GM23338 (cell line): ENCODE measurements at regions not wholly inside any gene's neighbourhood (a gene's known extent, or its start where the extent isn't known, plus 50 kb on each side); places are given as distances from the start of the nearest gene placed in this dataset.

ENCODE experiments used
- ATAC-seq: fragments of 200-7000 bp; cut with Tn5 transposase; 3 replicates; pipeline ENCODE4 v1.9.1; 2020
- DNase-seq: peaks from one replicate; pipeline ENCODE4 v3.0.0-alpha.2; 2015; ENCODE audit warnings: low spot score
- H2AFZ ChIP-seq: fragments of 200-600 bp; sonication (generic); 2 replicates; pipeline ENCODE4 v1.8.0; 2016; ENCODE audit warnings: antibody characterized with exemption, mild to moderate bottlenecking, moderate library complexity
- H3F3A ChIP-seq: fragments of 200-600 bp; sonication (generic); replicated peaks from 2 replicates; pipeline ENCODE4 v1.8.0; 2017; ENCODE audit warnings: antibody characterized with exemption, mixed run types, low read depth
- H3K27ac ChIP-seq: fragments of 200-600 bp; sonication (generic); 2 replicates; pipeline ENCODE4 v1.6.1; 2016; ENCODE audit warnings: low read depth
- H3K27me3 ChIP-seq: fragments of 200-600 bp; sonication (generic); 2 replicates; pipeline ENCODE4 v1.8.0; 2016; ENCODE audit warnings: mild to moderate bottlenecking, mixed run types, moderate library complexity; ENCODE audit not compliant: insufficient read depth
- H3K36me3 ChIP-seq: fragments of 200-600 bp; sonication (generic); 2 replicates; pipeline ENCODE4 v1.8.0; 2016; ENCODE audit warnings: mild to moderate bottlenecking; ENCODE audit not compliant: insufficient read depth
- H3K4me1 ChIP-seq: fragments of 200-600 bp; sonication (generic); 2 replicates; pipeline ENCODE4 v1.8.0; 2016; ENCODE audit warnings: mild to moderate bottlenecking, moderate library complexity; ENCODE audit not compliant: insufficient read depth
- H3K4me2 ChIP-seq: fragments of 200-600 bp; sonication (generic); 2 replicates; pipeline ENCODE4 v1.7.1; 2017; ENCODE audit warnings: mixed run types
- H3K4me3 ChIP-seq: fragments of 200-600 bp; sonication (generic); 2 replicates; pipeline ENCODE4 v1.6.1; 2016; ENCODE audit warnings: mixed run types
- H3K79me2 ChIP-seq: fragments of 200-600 bp; sonication (generic); replicated peaks from 2 replicates; pipeline ENCODE4 v1.8.0; 2017; ENCODE audit warnings: mild to moderate bottlenecking; ENCODE audit not compliant: insufficient read depth
- H3K9me2 ChIP-seq: fragments of 200-600 bp; sonication (generic); 2 replicates; pipeline ENCODE4 v1.8.0; 2017; ENCODE audit not compliant: insufficient read depth
- H4K20me1 ChIP-seq: fragments of 200-600 bp; sonication (generic); replicated peaks from 2 replicates; pipeline ENCODE4 v1.8.0; 2017; ENCODE audit warnings: mild to moderate bottlenecking; ENCODE audit not compliant: insufficient read depth
- H3K27ac Mint-ChIP-seq: 2 replicates; pipeline ENCODE4 v1.8.0; 2020; ENCODE audit warnings: inconsistent platforms, mild to moderate bottlenecking, moderate library complexity, mixed read lengths
- H3K27me3 Mint-ChIP-seq: 3 replicates; pipeline ENCODE4 v1.8.0; 2022; ENCODE audit warnings: low read depth, mild to moderate bottlenecking, moderate library complexity, mixed read lengths, inconsistent platforms; ENCODE audit not compliant: insufficient read depth, poor library complexity
- H3K36me3 Mint-ChIP-seq: 3 replicates; pipeline ENCODE4 v1.8.0; 2021; ENCODE audit warnings: low read depth, mild to moderate bottlenecking, inconsistent platforms, moderate library complexity, mixed read lengths
- H3K4me1 Mint-ChIP-seq: 3 replicates; pipeline ENCODE4 v1.8.0; 2020; ENCODE audit warnings: mild to moderate bottlenecking, inconsistent platforms, mixed read lengths
- H3K4me3 Mint-ChIP-seq: 3 replicates; pipeline ENCODE4 v1.8.0; 2021; ENCODE audit warnings: moderate library complexity, mild to moderate bottlenecking, inconsistent platforms, mixed read lengths
- H3K9me3 Mint-ChIP-seq: 3 replicates; pipeline ENCODE4 v1.8.0; 2020; ENCODE audit warnings: moderate library complexity, mild to moderate bottlenecking, inconsistent platforms, mixed read lengths
- CREB1 ChIP-seq: fragments of 250-450 bp; sonication (Bioruptor Pico); IDR thresholded peaks from 2 replicates; pipeline ENCODE4 v1.5.0; 2020; ENCODE audit warnings: low read depth, mild to moderate bottlenecking, moderate library complexity
- EZH2 ChIP-seq: fragments of 200-600 bp; sonication (generic); IDR thresholded peaks from one replicate; pipeline ENCODE4 v1.8.0; 2017; ENCODE audit warnings: antibody characterized with exemption, mild to moderate bottlenecking, low read depth; ENCODE audit not compliant: unreplicated experiment
- EZH2phosphoT487 ChIP-seq: fragments of 200-600 bp; sonication (generic); IDR thresholded peaks from one replicate; pipeline ENCODE4 v1.8.1; 2018; ENCODE audit warnings: antibody characterized with exemption; ENCODE audit not compliant: unreplicated experiment
- NANOG ChIP-seq: IDR thresholded peaks from 2 replicates; pipeline ENCODE4 v1.6.1; 2016; ENCODE audit warnings: antibody characterized with exemption, borderline replicate concordance
- TF ChIP-seq, protein P1 (sequence below): fragments of 250-450 bp; sonication (Bioruptor Pico); IDR thresholded peaks from 2 replicates; pipeline ENCODE4 v1.5.0; 2020; ENCODE audit warnings: mild to moderate bottlenecking, moderate library complexity
- TF ChIP-seq, protein P2 (sequence below): IDR thresholded peaks from 2 replicates; pipeline ENCODE4 v1.6.1; 2016; ENCODE audit warnings: antibody characterized with exemption
- TF ChIP-seq, protein P3 (sequence below), 2 experiments: fragments of 200-600 bp in 1 of 2; sonication (generic) in 1 of 2; conservative IDR thresholded peaks; 2 replicates each; pipeline versions ENCODE4 v1.5.1 to v1.6.1; 2016 to 2017; ENCODE audit warnings: antibody characterized with exemption in 2 of 2, low read depth in 2 of 2, mild to moderate bottlenecking in 2 of 2, moderate library complexity in 1 of 2
- TF ChIP-seq, protein P4 (sequence below): IDR thresholded peaks from one replicate; pipeline ENCODE4 v1.6.1; 2018; ENCODE audit warnings: antibody characterized with exemption; ENCODE audit not compliant: unreplicated experiment

DNA sequence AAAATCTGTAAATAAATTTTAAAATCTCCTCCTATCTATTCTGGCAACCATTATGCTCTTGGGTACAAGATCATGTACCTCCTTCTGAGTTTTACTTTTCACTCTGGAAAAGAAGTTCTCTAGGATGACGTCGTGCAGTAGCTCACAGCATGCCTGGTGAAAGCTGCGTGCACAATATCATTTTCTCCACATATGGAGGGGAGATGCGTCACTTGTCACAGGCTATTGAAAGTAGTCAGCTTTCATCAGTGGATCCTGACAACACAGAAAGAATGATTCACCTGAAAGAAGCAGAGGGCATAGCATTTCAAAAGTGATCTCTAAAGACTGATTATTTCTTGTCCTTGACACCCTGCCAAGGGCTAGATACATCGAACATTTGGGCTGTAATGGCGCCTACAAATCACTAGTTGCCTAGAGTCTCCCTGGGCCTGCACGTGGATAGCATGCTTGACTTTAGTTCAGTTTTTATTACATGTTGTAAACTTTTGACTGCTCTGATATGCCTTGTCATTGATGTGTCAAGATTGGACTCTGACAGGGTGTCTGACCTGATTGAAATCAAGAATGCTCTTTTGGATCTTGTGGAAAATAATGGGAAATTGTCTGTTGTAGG lies 1365.6 kb downstream of the OLFM4 start (continued):
- TF ChIP-seq, protein P1, sequence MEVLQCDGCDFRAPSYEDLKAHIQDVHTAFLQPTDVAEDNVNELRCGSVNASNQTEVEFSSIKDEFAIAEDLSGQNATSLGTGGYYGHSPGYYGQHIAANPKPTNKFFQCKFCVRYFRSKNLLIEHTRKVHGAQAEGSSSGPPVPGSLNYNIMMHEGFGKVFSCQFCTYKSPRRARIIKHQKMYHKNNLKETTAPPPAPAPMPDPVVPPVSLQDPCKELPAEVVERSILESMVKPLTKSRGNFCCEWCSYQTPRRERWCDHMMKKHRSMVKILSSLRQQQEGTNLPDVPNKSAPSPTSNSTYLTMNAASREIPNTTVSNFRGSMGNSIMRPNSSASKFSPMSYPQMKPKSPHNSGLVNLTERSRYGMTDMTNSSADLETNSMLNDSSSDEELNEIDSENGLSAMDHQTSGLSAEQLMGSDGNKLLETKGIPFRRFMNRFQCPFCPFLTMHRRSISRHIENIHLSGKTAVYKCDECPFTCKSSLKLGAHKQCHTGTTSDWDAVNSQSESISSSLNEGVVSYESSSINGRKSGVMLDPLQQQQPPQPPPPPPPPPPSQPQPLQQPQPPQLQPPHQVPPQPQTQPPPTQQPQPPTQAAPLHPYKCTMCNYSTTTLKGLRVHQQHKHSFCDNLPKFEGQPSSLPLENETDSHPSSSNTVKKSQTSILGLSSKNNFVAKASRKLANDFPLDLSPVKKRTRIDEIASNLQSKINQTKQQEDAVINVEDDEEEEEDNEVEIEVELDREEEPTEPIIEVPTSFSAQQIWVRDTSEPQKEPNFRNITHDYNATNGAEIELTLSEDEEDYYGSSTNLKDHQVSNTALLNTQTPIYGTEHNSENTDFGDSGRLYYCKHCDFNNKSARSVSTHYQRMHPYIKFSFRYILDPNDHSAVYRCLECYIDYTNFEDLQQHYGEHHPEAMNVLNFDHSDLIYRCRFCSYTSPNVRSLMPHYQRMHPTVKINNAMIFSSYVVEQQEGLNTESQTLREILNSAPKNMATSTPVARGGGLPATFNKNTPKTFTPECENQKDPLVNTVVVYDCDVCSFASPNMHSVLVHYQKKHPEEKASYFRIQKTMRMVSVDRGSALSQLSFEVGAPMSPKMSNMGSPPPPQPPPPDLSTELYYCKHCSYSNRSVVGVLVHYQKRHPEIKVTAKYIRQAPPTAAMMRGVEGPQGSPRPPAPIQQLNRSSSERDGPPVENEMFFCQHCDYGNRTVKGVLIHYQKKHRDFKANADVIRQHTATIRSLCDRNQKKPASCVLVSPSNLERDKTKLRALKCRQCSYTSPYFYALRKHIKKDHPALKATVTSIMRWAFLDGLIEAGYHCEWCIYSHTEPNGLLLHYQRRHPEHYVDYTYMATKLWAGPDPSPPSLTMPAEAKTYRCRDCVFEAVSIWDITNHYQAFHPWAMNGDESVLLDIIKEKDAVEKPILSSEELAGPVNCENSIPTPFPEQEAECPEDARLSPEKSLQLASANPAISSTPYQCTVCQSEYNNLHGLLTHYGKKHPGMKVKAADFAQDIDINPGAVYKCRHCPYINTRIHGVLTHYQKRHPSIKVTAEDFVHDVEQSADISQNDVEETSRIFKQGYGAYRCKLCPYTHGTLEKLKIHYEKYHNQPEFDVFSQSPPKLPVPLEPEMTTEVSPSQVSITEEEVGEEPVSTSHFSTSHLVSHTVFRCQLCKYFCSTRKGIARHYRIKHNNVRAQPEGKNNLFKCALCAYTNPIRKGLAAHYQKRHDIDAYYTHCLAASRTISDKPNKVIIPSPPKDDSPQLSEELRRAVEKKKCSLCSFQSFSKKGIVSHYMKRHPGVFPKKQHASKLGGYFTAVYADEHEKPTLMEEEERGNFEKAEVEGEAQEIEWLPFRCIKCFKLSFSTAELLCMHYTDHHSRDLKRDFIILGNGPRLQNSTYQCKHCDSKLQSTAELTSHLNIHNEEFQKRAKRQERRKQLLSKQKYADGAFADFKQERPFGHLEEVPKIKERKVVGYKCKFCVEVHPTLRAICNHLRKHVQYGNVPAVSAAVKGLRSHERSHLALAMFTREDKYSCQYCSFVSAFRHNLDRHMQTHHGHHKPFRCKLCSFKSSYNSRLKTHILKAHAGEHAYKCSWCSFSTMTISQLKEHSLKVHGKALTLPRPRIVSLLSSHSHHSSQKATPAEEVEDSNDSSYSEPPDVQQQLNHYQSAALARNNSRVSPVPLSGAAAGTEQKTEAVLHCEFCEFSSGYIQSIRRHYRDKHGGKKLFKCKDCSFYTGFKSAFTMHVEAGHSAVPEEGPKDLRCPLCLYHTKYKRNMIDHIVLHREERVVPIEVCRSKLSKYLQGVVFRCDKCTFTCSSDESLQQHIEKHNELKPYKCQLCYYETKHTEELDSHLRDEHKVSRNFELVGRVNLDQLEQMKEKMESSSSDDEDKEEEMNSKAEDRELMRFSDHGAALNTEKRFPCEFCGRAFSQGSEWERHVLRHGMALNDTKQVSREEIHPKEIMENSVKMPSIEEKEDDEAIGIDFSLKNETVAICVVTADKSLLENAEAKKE (CRISPR knock-in tag), result no peak
- TF ChIP-seq EZH2phosphoT487 (no peak), NANOG (no peak)
- TF ChIP-seq, protein P2, sequence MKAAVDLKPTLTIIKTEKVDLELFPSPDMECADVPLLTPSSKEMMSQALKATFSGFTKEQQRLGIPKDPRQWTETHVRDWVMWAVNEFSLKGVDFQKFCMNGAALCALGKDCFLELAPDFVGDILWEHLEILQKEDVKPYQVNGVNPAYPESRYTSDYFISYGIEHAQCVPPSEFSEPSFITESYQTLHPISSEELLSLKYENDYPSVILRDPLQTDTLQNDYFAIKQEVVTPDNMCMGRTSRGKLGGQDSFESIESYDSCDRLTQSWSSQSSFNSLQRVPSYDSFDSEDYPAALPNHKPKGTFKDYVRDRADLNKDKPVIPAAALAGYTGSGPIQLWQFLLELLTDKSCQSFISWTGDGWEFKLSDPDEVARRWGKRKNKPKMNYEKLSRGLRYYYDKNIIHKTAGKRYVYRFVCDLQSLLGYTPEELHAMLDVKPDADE, result no peak
- TF ChIP-seq, protein P3, sequence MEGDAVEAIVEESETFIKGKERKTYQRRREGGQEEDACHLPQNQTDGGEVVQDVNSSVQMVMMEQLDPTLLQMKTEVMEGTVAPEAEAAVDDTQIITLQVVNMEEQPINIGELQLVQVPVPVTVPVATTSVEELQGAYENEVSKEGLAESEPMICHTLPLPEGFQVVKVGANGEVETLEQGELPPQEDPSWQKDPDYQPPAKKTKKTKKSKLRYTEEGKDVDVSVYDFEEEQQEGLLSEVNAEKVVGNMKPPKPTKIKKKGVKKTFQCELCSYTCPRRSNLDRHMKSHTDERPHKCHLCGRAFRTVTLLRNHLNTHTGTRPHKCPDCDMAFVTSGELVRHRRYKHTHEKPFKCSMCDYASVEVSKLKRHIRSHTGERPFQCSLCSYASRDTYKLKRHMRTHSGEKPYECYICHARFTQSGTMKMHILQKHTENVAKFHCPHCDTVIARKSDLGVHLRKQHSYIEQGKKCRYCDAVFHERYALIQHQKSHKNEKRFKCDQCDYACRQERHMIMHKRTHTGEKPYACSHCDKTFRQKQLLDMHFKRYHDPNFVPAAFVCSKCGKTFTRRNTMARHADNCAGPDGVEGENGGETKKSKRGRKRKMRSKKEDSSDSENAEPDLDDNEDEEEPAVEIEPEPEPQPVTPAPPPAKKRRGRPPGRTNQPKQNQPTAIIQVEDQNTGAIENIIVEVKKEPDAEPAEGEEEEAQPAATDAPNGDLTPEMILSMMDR (conservative IDR thresholded peaks at IDR 0.05; ENCODE audit: low read depth in 2 of 2), result no peak

GRCh38 chr13:54394908-54395307 lies 1366.3 kb downstream of the OLFM4 start:
- Histone ChIP-seq H3K36me3 (no peaks in the 10 kb centered on the region), H3K79me2 (no peaks in the 10 kb centered on the region), H3K27me3 (peaks cover 12% of the 10 kb centered on the region), H3F3A (0 out of 2 replicates have a peak, but pooled peaks cover 4% of the 10 kb centered on the region), H2AFZ (no peak overlapping the region), H3K4me2 (no peak overlapping the region), H3K27ac (no peak overlapping the region), H3K4me3 (no peak overlapping the region), H3K4me1 (peaks cover 10% of the 10 kb centered on the region), H3K9me2 (no peaks in the 10 kb centered on the region), H4K20me1 (no peaks in the 10 kb centered on the region)
- ATAC-seq (no peak), DNase-seq (no peak)
- H3K27me3 Mint-ChIP-seq, result no peaks in the 10 kb centered on the region
- no peaks in the 10 kb centered on the region for H3K36me3 Mint-ChIP-seq
- no peaks in the 10 kb centered on the region for H3K9me3 Mint-ChIP-seq
- H3K4me3 Mint-ChIP-seq, result no peak overlapping the region
- no peak overlapping the region for H3K27ac Mint-ChIP-seq
- H3K4me1 Mint-ChIP-seq, result peaks cover 17% of the 10 kb centered on the region; the same call in 2 of the 3 replicates
- TF ChIP-seq NANOG, result no peak
- no peak for TF ChIP-seq CREB1 (CRISPR knock-in tag)
- TF ChIP-seq EZH2phosphoT487, result no peak
- TF ChIP-seq, protein P4, sequence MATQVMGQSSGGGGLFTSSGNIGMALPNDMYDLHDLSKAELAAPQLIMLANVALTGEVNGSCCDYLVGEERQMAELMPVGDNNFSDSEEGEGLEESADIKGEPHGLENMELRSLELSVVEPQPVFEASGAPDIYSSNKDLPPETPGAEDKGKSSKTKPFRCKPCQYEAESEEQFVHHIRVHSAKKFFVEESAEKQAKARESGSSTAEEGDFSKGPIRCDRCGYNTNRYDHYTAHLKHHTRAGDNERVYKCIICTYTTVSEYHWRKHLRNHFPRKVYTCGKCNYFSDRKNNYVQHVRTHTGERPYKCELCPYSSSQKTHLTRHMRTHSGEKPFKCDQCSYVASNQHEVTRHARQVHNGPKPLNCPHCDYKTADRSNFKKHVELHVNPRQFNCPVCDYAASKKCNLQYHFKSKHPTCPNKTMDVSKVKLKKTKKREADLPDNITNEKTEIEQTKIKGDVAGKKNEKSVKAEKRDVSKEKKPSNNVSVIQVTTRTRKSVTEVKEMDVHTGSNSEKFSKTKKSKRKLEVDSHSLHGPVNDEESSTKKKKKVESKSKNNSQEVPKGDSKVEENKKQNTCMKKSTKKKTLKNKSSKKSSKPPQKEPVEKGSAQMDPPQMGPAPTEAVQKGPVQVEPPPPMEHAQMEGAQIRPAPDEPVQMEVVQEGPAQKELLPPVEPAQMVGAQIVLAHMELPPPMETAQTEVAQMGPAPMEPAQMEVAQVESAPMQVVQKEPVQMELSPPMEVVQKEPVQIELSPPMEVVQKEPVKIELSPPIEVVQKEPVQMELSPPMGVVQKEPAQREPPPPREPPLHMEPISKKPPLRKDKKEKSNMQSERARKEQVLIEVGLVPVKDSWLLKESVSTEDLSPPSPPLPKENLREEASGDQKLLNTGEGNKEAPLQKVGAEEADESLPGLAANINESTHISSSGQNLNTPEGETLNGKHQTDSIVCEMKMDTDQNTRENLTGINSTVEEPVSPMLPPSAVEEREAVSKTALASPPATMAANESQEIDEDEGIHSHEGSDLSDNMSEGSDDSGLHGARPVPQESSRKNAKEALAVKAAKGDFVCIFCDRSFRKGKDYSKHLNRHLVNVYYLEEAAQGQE, result no peak
- no peak for TF ChIP-seq EZH2
